Keratinocyte (primary cell): ENCODE measurements at regions not wholly inside any gene's neighbourhood (a gene's known extent, or its start where the extent isn't known, plus 50 kb on each side); places are given as distances from the start of the nearest gene placed in this dataset.

Experiments
- DNase-seq: peaks from one replicate; pipeline ENCODE4 v3.0.0-alpha.2; 2011; ENCODE audit warnings: low read depth, missing footprints, low spot score
- FAIRE-seq: peaks from 2 replicates; lab custom pipeline; 2011; peaks lifted over from hg19 to GRCh38; lab: Jason Lieb, UNC
- H2AFZ ChIP-seq: 2 replicates; pipeline ENCODE4 v1.6.0; 2012; ENCODE audit warnings: low read length, control low read depth, inconsistent platforms; ENCODE audit not compliant: control insufficient read depth
- H3K27ac ChIP-seq: 2 replicates; pipeline ENCODE4 v1.5.1; 2011; ENCODE audit warnings: low read length; ENCODE audit not compliant: control insufficient read depth, insufficient read depth
- H3K27me3 ChIP-seq: 3 replicates; pipeline ENCODE4 v1.6.0; 2011; ENCODE audit warnings: low read length; ENCODE audit not compliant: control insufficient read depth, insufficient read depth; ENCODE audit errors: extremely low read depth
- H3K36me3 ChIP-seq, 2 experiments: 2 replicates in 1 of 2; 3 replicates in 1 of 2; pipeline ENCODE4 v1.5.1; 2011; ENCODE audit warnings: low read length in 2 of 2, mild to moderate bottlenecking in 1 of 2; ENCODE audit not compliant: control insufficient read depth in 2 of 2, insufficient read depth in 2 of 2; ENCODE audit errors: extremely low read depth in 1 of 2
- H3K4me1 ChIP-seq: 3 replicates; pipeline ENCODE4 v1.5.1; 2011; ENCODE audit warnings: low read length; ENCODE audit not compliant: control insufficient read depth, insufficient read depth; ENCODE audit errors: extremely low read depth
- H3K4me2 ChIP-seq: 3 replicates; pipeline ENCODE4 v1.6.0; 2011; ENCODE audit warnings: low read depth, low read length; ENCODE audit not compliant: control insufficient read depth, insufficient read depth; ENCODE audit errors: extremely low read depth
- H3K4me3 ChIP-seq, 3 experiments: fragments of 200-600 bp in 1 of 3; sonication (generic) in 1 of 3; 2 replicates in 2 of 3; 3 replicates in 1 of 3; pipeline ENCODE4 v1.5.1; 2011 to 2016; ENCODE audit warnings: low read length in 3 of 3, mild to moderate bottlenecking in 3 of 3, control low read depth in 2 of 3, inconsistent platforms in 1 of 3, low read depth in 1 of 3, mixed read lengths in 1 of 3, mixed run types in 1 of 3, moderate library complexity in 1 of 3; ENCODE audit not compliant: control insufficient read depth in 2 of 3, insufficient read depth in 2 of 3; ENCODE audit errors: extremely low read depth in 1 of 3
- H3K79me2 ChIP-seq: 2 replicates; pipeline ENCODE4 v1.6.0; 2012; ENCODE audit warnings: low read length; ENCODE audit not compliant: control insufficient read depth, insufficient read depth
- H3K9ac ChIP-seq: 3 replicates; pipeline ENCODE4 v1.6.0; 2011; ENCODE audit warnings: low read length; ENCODE audit not compliant: control insufficient read depth, insufficient read depth; ENCODE audit errors: extremely low read depth
- H3K9me1 ChIP-seq: 3 replicates; pipeline ENCODE4 v1.6.0; 2011; ENCODE audit warnings: low read length; ENCODE audit not compliant: control insufficient read depth, insufficient read depth; ENCODE audit errors: extremely low read depth
- H3K9me3 ChIP-seq: 2 replicates; pipeline ENCODE4 v1.5.1; 2012; ENCODE audit warnings: low read depth, low read length; ENCODE audit not compliant: control insufficient read depth
- H4K20me1 ChIP-seq: 3 replicates; pipeline ENCODE4 v1.6.0; 2011; ENCODE audit warnings: low read length; ENCODE audit not compliant: control insufficient read depth, insufficient read depth; ENCODE audit errors: extremely low read depth
- EZH2 ChIP-seq: IDR thresholded peaks from one replicate; pipeline ENCODE4 v1.6.1; 2012; ENCODE audit warnings: inconsistent platforms, mild to moderate bottlenecking, low read length, moderate library complexity
- dilution Hi-C: fragments of 300-500 bp; cut with MboI; formaldehyde crosslinking; loops from one replicate; pipeline ENCODE4 v1.7.0; 2020; ENCODE audit warnings: low sequenced_read_pairs; ENCODE audit not compliant: extremely low pct_ligation_motif_present
- TF ChIP-seq, protein P1 (sequence below), 3 experiments: IDR thresholded peaks in 1 of 3; conservative IDR thresholded peaks in 1 of 3; optimal IDR thresholded peaks in 1 of 3; 2 replicates in 2 of 3; 3 replicates in 1 of 3; pipeline versions ENCODE3 to v1.5.1; 2011; ENCODE audit warnings: low read length in 3 of 3, mild to moderate bottlenecking in 3 of 3, moderate library complexity in 2 of 3, control low read depth in 1 of 3, inconsistent platforms in 1 of 3; ENCODE audit not compliant: insufficient read depth in 2 of 3; ENCODE audit errors: extremely low read depth in 1 of 3

DNA sequence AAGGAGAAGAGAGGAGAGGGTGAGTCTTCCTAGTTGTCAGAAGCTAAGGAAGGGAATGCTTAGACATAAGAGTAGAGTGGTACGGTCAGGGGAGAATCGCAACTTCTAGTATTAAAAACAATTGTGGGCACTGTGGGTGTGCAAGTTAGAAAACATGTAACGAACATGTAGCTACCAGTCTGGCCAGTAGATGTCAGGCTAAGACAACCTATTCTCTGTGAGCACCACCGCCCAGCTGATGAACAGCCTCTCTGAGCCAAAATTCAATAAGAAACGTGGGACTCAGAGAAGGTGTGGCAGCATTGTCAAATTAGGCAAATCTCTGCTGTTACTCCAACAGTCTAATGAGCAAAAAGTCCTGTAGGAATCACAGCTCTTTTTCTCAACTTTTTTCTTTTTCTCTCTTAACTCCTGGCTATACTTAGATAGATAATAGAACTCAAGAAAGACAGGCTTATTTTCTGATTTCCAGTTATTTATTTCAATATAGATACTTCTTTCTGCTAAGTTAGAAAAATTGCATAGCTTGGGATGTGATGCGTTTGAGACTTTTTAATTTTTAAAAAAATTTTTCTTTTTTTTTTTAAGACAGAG, 186.2 kb downstream of the USP12 start:
- Histone ChIP-seq H3K4me2 (no peak overlapping the region), H3K79me2 (no peaks in the 10 kb centered on the region), H3K9me3 (no peaks in the 10 kb centered on the region), H2AFZ (no peak overlapping the region), H3K9me1 (no peaks in the 10 kb centered on the region), H3K27me3 (peaks cover 6% of the 10 kb centered on the region), H3K27ac (no peak overlapping the region), H3K9ac (no peak overlapping the region), H3K36me3 (no peaks in the 10 kb centered on the region), H3K4me1 (no peaks in the 10 kb centered on the region), H3K4me3 (no peak overlapping the region), H4K20me1 (no peaks in the 10 kb centered on the region)
- FAIRE-seq (peak; percentile 73), DNase-seq (peak; percentile 52)
- dilution Hi-C loops: no loop called here
- TF ChIP-seq, protein P1, sequence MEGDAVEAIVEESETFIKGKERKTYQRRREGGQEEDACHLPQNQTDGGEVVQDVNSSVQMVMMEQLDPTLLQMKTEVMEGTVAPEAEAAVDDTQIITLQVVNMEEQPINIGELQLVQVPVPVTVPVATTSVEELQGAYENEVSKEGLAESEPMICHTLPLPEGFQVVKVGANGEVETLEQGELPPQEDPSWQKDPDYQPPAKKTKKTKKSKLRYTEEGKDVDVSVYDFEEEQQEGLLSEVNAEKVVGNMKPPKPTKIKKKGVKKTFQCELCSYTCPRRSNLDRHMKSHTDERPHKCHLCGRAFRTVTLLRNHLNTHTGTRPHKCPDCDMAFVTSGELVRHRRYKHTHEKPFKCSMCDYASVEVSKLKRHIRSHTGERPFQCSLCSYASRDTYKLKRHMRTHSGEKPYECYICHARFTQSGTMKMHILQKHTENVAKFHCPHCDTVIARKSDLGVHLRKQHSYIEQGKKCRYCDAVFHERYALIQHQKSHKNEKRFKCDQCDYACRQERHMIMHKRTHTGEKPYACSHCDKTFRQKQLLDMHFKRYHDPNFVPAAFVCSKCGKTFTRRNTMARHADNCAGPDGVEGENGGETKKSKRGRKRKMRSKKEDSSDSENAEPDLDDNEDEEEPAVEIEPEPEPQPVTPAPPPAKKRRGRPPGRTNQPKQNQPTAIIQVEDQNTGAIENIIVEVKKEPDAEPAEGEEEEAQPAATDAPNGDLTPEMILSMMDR (optimal IDR thresholded peaks at IDR 0.05 in 1 of 3, IDR thresholded peaks at IDR 0.05 in 1 of 3, conservative IDR thresholded peaks at IDR 0.05 in 1 of 3; ENCODE audit: extremely low read depth in 1 of 3, insufficient read depth in 2 of 3, low read length in 3 of 3): peak; percentile 61 to 90 (median 71)
- TF ChIP-seq EZH2: no peak

DNA sequence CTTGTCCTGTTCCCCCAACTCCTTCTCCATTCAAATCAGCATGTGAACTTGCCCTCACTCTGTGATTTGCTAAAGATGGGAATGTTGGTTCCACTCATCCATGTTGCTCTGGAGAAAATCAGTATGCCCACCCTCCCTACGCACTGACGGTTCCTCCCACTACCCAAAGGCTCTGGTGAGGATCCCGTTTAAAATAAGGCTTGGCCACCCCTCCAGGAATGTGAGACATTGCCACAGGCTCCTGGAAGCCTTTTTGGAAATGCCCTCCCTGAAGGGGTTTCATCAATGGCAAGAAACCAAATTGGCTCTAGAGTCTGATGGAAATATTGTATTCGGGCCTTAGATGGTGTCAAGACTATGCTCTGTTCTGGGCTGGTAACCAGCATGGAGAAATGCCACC, 187.3 kb downstream of the USP12 start:
- Histone ChIP-seq H3K4me2 (no peak overlapping the region), H4K20me1 (no peaks in the 10 kb centered on the region), H3K4me1 (no peaks in the 10 kb centered on the region), H3K27ac (no peak overlapping the region), H2AFZ (no peak overlapping the region), H3K9me1 (no peaks in the 10 kb centered on the region), H3K79me2 (no peaks in the 10 kb centered on the region), H3K27me3 (peaks cover 8% of the 10 kb centered on the region), H3K4me3 (no peak overlapping the region), H3K9me3 (no peaks in the 10 kb centered on the region), H3K36me3 (no peaks in the 10 kb centered on the region), H3K9ac (no peak overlapping the region)
- DNase-seq (no peak), FAIRE-seq (no peak)
- TF ChIP-seq, protein P1 (optimal IDR thresholded peaks at IDR 0.05 in 1 of 3, IDR thresholded peaks at IDR 0.05 in 1 of 3, conservative IDR thresholded peaks at IDR 0.05 in 1 of 3; ENCODE audit: extremely low read depth in 1 of 3, insufficient read depth in 2 of 3, low read length in 3 of 3): no peak
- no peak for TF ChIP-seq EZH2
- dilution Hi-C loops: no loop called here
